ENCODE measurements at regions not wholly inside any gene's neighbourhood (a gene's known extent, or its start where the extent isn't known, plus 50 kb on each side); places are given as distances from the start of the nearest gene placed in this dataset.

DNA sequence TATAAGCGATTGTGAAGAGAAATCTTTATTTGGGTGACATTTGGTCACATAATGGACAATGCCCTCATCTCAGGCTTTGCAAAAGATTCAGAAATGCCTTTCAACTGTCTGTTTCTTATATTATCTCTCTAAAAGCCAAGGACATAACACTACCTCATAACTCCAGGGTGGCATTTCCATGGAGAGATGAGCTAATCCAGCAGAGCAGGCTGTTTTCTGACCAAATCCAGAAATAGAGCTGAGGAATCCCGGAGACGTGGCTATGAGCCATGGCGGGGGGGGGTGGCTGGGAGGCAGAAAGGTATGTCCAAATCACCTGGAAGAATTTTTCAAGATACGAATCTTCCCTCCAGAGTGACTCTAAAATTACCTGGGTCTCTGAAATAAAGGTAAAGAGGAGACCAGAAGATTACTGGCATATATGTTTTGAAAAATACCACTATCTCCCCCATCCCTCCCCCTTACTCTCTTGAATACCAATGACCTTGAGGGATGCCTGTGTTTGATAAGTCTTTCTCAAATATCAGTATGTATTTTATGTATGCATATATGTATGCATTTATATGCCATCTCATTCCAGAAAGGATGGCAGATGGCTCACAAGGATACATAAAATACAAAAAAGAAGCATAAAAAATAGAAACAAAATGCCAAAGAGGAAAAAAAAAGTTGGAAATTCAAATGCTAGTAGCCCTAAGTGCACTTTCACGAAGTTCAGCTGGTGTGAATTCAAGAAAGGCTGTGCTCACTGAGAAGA, 296.0 kb upstream of the MGAT5 start:
- no peak for TF ChIP-seq POLR2AphosphoS5 (IDR thresholded peaks at IDR 0.05)
- H3K9me3 ChIP-seq, result no peaks in the 10 kb centered on the region
- WGBS, 2 donors, result 64 to 66% methylated on average over 6 of the region's 6 CpGs
- DNase-seq, result no peak
- intact Hi-C loops (cut with DNase I), result no loop called here
- no peaks in the 10 kb centered on the region for H3K4me1 ChIP-seq
- H3K27ac ChIP-seq, result no peak overlapping the region
- H3K27me3 ChIP-seq, result no peaks in the 10 kb centered on the region
- no peaks in the 10 kb centered on the region for H3K36me3 ChIP-seq
- H3K4me3 ChIP-seq, result no peak overlapping the region

DNA sequence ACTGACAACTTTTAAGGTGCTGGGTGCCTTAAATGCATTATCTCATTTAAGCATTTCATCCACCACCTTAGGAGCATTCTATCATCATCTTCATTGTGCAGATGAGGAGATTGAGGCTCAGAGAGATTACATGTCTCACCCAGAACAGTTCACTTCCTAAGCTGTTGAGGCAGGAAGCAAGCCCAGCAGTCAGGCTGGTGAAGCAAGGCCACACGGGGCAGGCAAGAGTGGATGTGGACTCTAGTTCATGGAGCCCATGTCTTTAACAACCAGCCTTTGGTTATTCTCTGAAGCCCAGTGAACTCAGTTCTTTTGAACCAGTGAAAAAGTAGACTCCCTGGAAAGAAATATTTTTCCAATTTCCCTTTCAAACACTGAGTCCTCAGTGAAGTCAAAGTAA, 294.8 kb upstream of the MGAT5 start:
- 63 to 72% methylated on average over 1 of the region's 1 CpG for WGBS, 2 donors
- no peaks in the 10 kb centered on the region for H3K9me3 ChIP-seq
- intact Hi-C loops (cut with DNase I), result no loop called here

DNA sequence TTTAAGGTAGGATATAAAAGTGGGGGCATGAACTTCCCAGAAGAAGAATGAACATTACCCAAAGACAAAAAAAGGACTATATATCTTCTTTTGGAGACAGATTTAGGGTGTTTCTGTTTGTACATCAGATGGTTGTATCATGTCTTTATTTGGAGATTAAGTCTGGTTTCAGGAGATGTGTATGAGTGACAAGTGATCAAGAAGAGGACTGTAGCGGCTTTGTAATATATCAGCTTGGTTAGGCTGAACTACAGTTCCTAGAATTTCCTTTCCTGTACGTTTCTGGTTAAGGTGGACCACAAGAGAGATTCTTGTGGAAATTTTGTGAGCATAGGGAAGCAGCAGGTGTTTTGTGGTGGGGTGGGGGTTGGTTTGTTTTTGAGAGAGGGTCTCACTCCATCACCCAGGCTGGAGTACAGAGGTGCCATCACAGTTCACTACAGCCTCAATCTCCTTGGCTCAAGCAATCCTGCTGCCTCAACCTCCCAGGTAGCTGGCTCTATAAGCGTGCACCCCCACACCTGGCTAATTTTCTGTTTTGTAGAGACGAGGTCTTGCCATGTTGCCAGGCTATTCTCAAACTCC, 287.1 kb upstream of the MGAT5 start:
- H3K27ac ChIP-seq, result no peak overlapping the region

More for the DNA sequence above, 294.8 kb upstream of the MGAT5 start:
- Histone ChIP-seq H3K27ac (no peak overlapping the region), H3K36me3 (no peaks in the 10 kb centered on the region), H3K27me3 (no peaks in the 10 kb centered on the region), H3K4me3 (no peak overlapping the region), H3K4me1 (no peaks in the 10 kb centered on the region)
- DNase-seq, result no peak
- TF ChIP-seq, protein P1, sequence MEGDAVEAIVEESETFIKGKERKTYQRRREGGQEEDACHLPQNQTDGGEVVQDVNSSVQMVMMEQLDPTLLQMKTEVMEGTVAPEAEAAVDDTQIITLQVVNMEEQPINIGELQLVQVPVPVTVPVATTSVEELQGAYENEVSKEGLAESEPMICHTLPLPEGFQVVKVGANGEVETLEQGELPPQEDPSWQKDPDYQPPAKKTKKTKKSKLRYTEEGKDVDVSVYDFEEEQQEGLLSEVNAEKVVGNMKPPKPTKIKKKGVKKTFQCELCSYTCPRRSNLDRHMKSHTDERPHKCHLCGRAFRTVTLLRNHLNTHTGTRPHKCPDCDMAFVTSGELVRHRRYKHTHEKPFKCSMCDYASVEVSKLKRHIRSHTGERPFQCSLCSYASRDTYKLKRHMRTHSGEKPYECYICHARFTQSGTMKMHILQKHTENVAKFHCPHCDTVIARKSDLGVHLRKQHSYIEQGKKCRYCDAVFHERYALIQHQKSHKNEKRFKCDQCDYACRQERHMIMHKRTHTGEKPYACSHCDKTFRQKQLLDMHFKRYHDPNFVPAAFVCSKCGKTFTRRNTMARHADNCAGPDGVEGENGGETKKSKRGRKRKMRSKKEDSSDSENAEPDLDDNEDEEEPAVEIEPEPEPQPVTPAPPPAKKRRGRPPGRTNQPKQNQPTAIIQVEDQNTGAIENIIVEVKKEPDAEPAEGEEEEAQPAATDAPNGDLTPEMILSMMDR (IDR thresholded peaks at IDR 0.05), result no peak
- TF ChIP-seq POLR2A (IDR thresholded peaks at IDR 0.05), result no peak
- TF ChIP-seq POLR2AphosphoS5 (IDR thresholded peaks at IDR 0.05), result no peak
- TF ChIP-seq EP300 (IDR thresholded peaks at IDR 0.05), result no peak

DNA sequence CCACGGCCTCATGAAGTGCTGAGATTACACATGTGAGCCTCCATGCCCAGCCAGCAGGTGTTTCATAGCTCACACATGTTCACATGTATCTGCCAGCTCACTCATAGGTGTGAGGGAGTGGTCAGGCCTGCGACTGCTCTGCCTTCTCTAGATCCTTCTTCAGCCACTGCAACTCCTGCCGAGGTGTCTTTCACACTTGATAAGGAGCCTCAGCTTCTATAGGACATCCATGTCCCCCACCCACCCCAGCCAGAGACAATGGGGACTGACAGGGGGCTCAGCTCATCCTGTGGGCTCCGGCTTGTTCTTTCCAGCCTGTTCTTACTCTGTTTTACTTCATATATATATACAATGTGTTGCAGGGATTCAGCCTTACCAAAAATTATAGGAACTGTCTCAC, 286.5 kb upstream of the MGAT5 start:
- Histone ChIP-seq H3K36me3 (no peaks in the 10 kb centered on the region), H3K4me1 (no peaks in the 10 kb centered on the region), H3K4me3 (no peak overlapping the region), H3K27ac (no peak overlapping the region), H3K27me3 (no peaks in the 10 kb centered on the region), H3K9me3 (no peaks in the 10 kb centered on the region)
- intact Hi-C loops (cut with DNase I), result no loop called here
- 80 to 83% methylated on average over 4 of the region's 4 CpGs for WGBS, 2 donors
- TF ChIP-seq POLR2AphosphoS5 (IDR thresholded peaks at IDR 0.05) (no peak), POLR2A (IDR thresholded peaks at IDR 0.05) (no peak), EP300 (IDR thresholded peaks at IDR 0.05) (no peak)
- TF ChIP-seq, protein P1 (IDR thresholded peaks at IDR 0.05), result no peak
- no peak for DNase-seq

More for the DNA sequence above, 287.1 kb upstream of the MGAT5 start:
- Histone ChIP-seq H3K36me3 (no peaks in the 10 kb centered on the region), H3K4me3 (no peak overlapping the region), H3K9me3 (no peaks in the 10 kb centered on the region), H3K27me3 (no peaks in the 10 kb centered on the region), H3K4me1 (no peaks in the 10 kb centered on the region)
- 63 to 66% methylated on average over 4 of the region's 4 CpGs for WGBS, 2 donors
- intact Hi-C loops (cut with DNase I), result no loop called here
- TF ChIP-seq, protein P1 (IDR thresholded peaks at IDR 0.05), result no peak
- no peak for DNase-seq

DNA sequence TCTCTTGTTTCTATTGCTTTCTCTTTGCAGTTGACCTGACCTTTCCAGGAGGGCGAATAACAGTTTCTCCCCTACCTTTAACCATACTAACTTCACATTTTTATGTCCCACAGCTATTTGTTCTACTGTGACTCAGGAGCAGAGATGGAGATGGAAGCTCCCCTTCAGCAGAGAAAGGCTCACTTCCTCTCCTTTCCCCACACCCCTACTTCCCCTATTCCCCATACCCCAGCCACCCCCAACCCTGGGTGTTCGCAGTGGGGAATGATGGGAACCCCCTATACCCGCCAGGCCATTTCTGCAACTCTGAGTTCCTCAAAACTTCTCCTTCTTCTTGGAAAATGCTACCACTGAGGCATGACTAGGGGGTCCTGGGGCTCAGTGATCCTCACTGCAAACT, 285.4 kb upstream of the MGAT5 start:
- WGBS, 2 donors, result 84 to 91% methylated on average over 3 of the region's 3 CpGs
- no peaks in the 10 kb centered on the region for H3K9me3 ChIP-seq

More for the DNA sequence above, 285.4 kb upstream of the MGAT5 start:
- H3K4me1 ChIP-seq, result peaks cover 0 to 11% (median 4%) of the 10 kb centered on the region in 4 donors
- TF ChIP-seq POLR2AphosphoS5 (IDR thresholded peaks at IDR 0.05) (no peak), EP300 (IDR thresholded peaks at IDR 0.05) (no peak), POLR2A (IDR thresholded peaks at IDR 0.05) (no peak)
- TF ChIP-seq, protein P1 (IDR thresholded peaks at IDR 0.05), result no peak
- no peak for DNase-seq
- no peaks in the 10 kb centered on the region for H3K36me3 ChIP-seq
- H3K27ac ChIP-seq, result no peak overlapping the region
- intact Hi-C loops (cut with DNase I), result no loop called here
- no peak overlapping the region for H3K4me3 ChIP-seq
- H3K27me3 ChIP-seq, result no peaks in the 10 kb centered on the region
